ENCODE measurements at regions not wholly inside any gene's neighbourhood (a gene's known extent, or its start where the extent isn't known, plus 50 kb on each side); places are given as distances from the start of the nearest gene placed in this dataset.

DNA sequence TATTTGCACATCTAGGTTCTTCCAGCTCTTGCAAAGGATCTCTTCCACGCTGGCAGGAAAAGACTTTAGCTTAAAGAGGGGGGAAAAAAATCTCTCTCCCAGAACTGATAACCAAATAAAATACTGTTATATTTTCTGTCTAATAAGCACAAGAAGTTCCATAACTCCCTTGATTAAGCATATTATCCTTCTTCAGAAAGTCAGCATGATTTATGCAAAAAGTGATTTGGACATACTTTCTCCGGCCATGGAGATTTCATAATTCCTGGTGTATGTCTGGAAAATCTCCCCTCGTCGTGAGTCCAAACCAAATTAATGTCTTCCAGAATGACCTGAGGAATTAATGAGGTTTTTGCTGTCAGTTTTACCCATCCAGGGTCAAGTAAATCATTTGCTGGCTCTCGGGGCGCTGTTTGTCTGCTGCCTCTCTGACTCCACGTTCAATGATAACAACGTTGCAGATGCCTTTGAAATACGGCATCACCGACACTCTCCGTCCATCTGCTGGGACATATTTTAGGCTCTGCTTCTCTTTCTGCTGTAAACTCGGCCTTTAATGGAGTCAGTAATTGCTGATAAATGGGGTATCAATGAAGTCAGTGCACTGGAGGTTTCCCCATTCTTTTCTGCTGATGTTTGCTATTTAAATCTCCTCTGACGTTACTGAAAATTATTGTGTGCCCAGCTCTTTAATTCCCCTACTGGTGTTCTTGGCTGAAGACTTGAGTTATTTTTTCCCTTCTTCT, 112.9 kb downstream of the HLX start:
- peaks cover 4% of the 10 kb centered on the region for H3K9me3 Mint-ChIP-seq
- Histone ChIP-seq H3K4me1 (ENCODE audit: control insufficient read depth, insufficient read depth, low read length) (peaks cover 8% of the 10 kb centered on the region), H3K9ac (ENCODE audit: extremely low read depth, low read length, poor library complexity, severe bottlenecking) (no peak overlapping the region), H3K27me3 (ENCODE audit: control insufficient read depth, insufficient read depth, low read length, poor library complexity, severe bottlenecking) (no peaks in the 10 kb centered on the region), H3K9me3 (ENCODE audit: control insufficient read depth, low read length) (no peaks in the 10 kb centered on the region), H3K4me3 (ENCODE audit: low read length) (no peak overlapping the region), H3K36me3 (ENCODE audit: control insufficient read depth, insufficient read depth, low read length) (no peaks in the 10 kb centered on the region), H3K27ac (ENCODE audit: low read depth, low read length) (no peak overlapping the region)
- no peak overlapping the region for H3K4me3 Mint-ChIP-seq
- peaks cover 7% of the 10 kb centered on the region for H3K27me3 Mint-ChIP-seq (ENCODE audit: insufficient read depth)
- H3K4me1 Mint-ChIP-seq: peaks cover 33% of the 10 kb centered on the region
- H3K36me3 Mint-ChIP-seq (ENCODE audit: low read depth): peaks cover 3% of the 10 kb centered on the region
- no peak overlapping the region for H3K27ac Mint-ChIP-seq
- no peak for DNase-seq
- TF ChIP-seq, protein P1, sequence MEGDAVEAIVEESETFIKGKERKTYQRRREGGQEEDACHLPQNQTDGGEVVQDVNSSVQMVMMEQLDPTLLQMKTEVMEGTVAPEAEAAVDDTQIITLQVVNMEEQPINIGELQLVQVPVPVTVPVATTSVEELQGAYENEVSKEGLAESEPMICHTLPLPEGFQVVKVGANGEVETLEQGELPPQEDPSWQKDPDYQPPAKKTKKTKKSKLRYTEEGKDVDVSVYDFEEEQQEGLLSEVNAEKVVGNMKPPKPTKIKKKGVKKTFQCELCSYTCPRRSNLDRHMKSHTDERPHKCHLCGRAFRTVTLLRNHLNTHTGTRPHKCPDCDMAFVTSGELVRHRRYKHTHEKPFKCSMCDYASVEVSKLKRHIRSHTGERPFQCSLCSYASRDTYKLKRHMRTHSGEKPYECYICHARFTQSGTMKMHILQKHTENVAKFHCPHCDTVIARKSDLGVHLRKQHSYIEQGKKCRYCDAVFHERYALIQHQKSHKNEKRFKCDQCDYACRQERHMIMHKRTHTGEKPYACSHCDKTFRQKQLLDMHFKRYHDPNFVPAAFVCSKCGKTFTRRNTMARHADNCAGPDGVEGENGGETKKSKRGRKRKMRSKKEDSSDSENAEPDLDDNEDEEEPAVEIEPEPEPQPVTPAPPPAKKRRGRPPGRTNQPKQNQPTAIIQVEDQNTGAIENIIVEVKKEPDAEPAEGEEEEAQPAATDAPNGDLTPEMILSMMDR (conservative IDR thresholded peaks at IDR 0.05): no peak
- WGBS, 2 experiments (ENCODE audit: insufficient coverage in 1 of 2, insufficient read length in 1 of 2): 89 to 92% methylated on average over 11 to 13 of the region's 13 CpGs

DNA sequence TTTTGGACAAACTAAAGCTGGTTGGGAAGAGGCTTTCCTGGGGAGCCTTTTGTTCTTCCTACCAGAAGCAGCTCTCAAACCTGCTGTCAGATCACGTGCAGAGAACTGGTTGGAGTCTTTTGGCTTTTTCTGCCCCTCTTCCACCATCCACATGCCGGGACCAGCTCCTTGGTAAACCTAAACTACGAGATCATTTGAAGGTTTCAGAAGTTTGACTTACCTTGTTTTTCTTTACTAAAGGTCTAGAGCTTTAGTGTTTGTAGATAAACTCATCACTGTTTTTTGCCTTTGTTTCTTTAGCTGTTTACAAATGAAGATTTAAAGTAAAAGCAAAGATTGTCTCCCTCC, 113.4 kb downstream of the HLX start:
- no peak overlapping the region for H3K27ac Mint-ChIP-seq
- H3K27me3 Mint-ChIP-seq (ENCODE audit: insufficient read depth): peaks cover 7% of the 10 kb centered on the region
- Histone ChIP-seq H3K4me1 (ENCODE audit: control insufficient read depth, insufficient read depth, low read length) (peaks cover 8% of the 10 kb centered on the region), H3K27me3 (ENCODE audit: control insufficient read depth, insufficient read depth, low read length, poor library complexity, severe bottlenecking) (no peaks in the 10 kb centered on the region), H3K27ac (ENCODE audit: low read depth, low read length) (no peak overlapping the region), H3K9ac (ENCODE audit: extremely low read depth, low read length, poor library complexity, severe bottlenecking) (no peak overlapping the region), H3K36me3 (ENCODE audit: control insufficient read depth, insufficient read depth, low read length) (no peaks in the 10 kb centered on the region), H3K4me3 (ENCODE audit: low read length) (no peak overlapping the region), H3K9me3 (ENCODE audit: control insufficient read depth, low read length) (no peaks in the 10 kb centered on the region)
- peaks cover 33% of the 10 kb centered on the region for H3K4me1 Mint-ChIP-seq
- no peak for DNase-seq
- peaks cover 4% of the 10 kb centered on the region for H3K9me3 Mint-ChIP-seq
- peaks cover 3% of the 10 kb centered on the region for H3K36me3 Mint-ChIP-seq (ENCODE audit: low read depth)
- no peak overlapping the region for H3K4me3 Mint-ChIP-seq
- 57 to 73% methylated on average over 2 to 3 of the region's 3 CpGs for WGBS, 2 experiments (ENCODE audit: insufficient coverage in 1 of 2, insufficient read length in 1 of 2)
- TF ChIP-seq, protein P1 (conservative IDR thresholded peaks at IDR 0.05): no peak

DNA sequence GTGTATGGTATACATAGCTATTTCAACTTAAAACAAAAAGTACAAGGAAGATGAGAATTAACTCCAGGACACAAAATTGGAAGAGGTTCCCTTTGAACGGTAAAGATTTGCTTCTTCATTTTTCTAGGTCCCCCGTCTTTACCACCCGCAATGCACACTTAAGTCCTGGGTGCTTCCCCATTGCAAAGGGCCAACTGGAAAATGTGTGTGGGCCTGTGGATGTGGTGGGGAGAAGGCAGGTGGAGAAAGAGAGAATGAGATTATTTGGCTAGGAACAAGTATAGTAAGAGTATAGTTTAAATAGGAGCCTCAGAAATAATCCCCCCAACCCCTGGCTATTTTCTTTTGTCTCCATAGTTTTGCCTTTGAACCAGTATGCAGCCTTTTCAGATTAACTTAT, 115.4 kb downstream of the HLX start:
- Histone ChIP-seq H3K4me1 (ENCODE audit: control insufficient read depth, insufficient read depth, low read length) (peaks cover 8% of the 10 kb centered on the region), H3K36me3 (ENCODE audit: control insufficient read depth, insufficient read depth, low read length) (no peaks in the 10 kb centered on the region), H3K9ac (ENCODE audit: extremely low read depth, low read length, poor library complexity, severe bottlenecking) (no peak overlapping the region), H3K27me3 (ENCODE audit: control insufficient read depth, insufficient read depth, low read length, poor library complexity, severe bottlenecking) (no peaks in the 10 kb centered on the region), H3K4me3 (ENCODE audit: low read length) (no peak overlapping the region), H3K27ac (ENCODE audit: low read depth, low read length) (no peak overlapping the region), H3K9me3 (ENCODE audit: control insufficient read depth, low read length) (no peaks in the 10 kb centered on the region)
- DNase-seq: no peak
- peaks cover 30% of the 10 kb centered on the region for H3K4me1 Mint-ChIP-seq
- H3K4me3 Mint-ChIP-seq: no peak overlapping the region
- H3K27me3 Mint-ChIP-seq (ENCODE audit: insufficient read depth): no peaks in the 10 kb centered on the region
- peaks cover 4% of the 10 kb centered on the region for H3K9me3 Mint-ChIP-seq
- WGBS, 2 experiments (ENCODE audit: insufficient coverage in 1 of 2, insufficient read length in 1 of 2): 95% methylated on average over 3 of the region's 3 CpGs
- no peak overlapping the region for H3K27ac Mint-ChIP-seq
- TF ChIP-seq, protein P1 (conservative IDR thresholded peaks at IDR 0.05): no peak
- peaks cover 3% of the 10 kb centered on the region for H3K36me3 Mint-ChIP-seq (ENCODE audit: low read depth)
